ENCODE measurements at regions not wholly inside any gene's neighbourhood (a gene's known extent, or its start where the extent isn't known, plus 50 kb on each side); places are given as distances from the start of the nearest gene placed in this dataset.

GRCh38 chr11:42054351-42054900, 595.0 kb upstream of the LRRC4C start:
- no peak for DNase-seq

DNA sequence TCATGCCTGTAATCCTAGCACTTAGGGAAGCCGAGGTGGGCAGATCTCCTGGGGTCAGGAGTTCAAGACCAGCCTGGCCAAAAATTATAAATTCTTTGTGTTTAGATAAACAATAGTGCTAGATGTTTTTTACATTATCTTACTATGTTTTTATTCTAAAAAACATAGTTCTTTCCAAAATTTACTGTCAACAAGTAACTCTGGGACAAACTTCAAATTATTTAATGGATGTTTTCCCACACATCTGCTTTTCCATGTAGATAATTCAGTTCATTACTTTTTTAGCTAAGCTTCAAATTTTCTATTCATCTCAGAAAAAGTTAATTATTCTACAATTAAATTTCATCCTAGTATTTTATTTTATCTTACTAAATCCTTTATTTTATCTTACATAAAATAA, 596.2 kb upstream of the LRRC4C start:
- DNase-seq, result no peak

- no peak for DNase-seq
These were observed 599.3 kb upstream of the LRRC4C start for GRCh38 chr11:42058794-42059193.

GRCh38 chr11:42065199-42065598, 605.7 kb upstream of the LRRC4C start:
- DNase-seq, result no peak

- no peak for DNase-seq
These were observed 606.7 kb upstream of the LRRC4C start for GRCh38 chr11:42066113-42066512.

GRCh38 chr11:42074306-42074705, 614.9 kb upstream of the LRRC4C start:
- no peak for DNase-seq

DNA sequence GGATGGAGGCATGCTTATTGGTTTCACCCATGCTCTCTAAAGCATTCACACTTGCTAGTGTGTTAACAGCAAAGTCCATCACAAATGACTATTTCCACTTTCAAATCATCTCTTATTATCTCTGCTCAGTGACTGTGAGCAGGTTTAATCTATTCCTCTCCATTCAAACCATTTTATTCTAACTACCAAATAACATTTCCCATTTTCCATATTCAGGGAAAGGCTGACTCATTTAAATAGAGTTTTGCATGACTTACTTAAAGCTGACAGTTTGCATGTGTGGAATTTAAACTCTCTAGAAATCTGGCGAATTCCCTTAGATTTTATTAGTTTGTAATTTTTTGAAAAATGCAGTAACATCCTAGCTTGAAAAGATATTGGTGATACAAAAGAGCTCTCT, 615.7 kb upstream of the LRRC4C start:
- no peak for DNase-seq

GRCh38 chr11:42077794-42078193, 618.3 kb upstream of the LRRC4C start:
- no peak for DNase-seq

GRCh38 chr11:42085736-42086135, 626.3 kb upstream of the LRRC4C start:
- DNase-seq, result peak; percentile 75

DNA sequence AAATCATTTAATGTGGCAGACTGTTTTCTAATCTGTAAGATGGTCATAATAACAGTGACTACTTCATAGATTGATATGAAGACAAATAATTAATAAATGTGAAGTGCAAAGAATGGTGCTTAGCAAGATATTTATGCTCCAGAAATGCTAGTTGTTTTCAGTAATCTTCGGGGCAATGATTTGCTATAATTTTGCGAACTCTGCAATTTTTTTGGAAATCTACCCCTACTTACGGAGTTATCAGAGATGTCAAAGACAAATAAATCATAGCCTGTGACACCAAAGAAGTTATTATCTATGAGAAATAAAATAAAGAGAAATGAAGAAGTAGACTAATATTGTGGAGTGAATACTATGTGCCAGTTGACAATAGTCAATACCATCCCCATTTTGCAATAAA, 634.1 kb upstream of the LRRC4C start:
- DNase-seq, result no peak

GRCh38 chr11:42098075-42098474, 638.6 kb upstream of the LRRC4C start:
- no peak for DNase-seq

GRCh38 chr11:42112866-42113265, 653.4 kb upstream of the LRRC4C start:
- DNase-seq, result no peak

GRCh38 chr11:42114927-42115326, 655.5 kb upstream of the LRRC4C start:
- no peak for DNase-seq

DNA sequence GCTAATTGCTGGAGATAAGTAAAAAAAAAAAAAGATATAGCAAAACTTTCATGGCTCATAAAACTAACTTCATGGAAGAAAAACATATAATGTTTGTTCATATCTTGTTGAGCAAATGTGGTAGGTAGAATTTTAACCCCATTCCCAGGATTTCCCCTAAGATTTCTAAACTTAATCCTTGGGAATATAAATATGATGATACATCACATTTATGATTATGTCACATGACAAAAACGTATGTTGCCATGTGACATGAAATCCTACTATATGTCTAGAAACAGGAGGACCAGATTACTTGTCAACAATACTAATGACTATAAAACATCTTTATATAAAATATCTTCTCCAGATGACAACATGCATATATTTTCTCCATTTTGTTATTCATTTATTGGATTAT, 679.0 kb upstream of the LRRC4C start:
- no peak for DNase-seq

DNA sequence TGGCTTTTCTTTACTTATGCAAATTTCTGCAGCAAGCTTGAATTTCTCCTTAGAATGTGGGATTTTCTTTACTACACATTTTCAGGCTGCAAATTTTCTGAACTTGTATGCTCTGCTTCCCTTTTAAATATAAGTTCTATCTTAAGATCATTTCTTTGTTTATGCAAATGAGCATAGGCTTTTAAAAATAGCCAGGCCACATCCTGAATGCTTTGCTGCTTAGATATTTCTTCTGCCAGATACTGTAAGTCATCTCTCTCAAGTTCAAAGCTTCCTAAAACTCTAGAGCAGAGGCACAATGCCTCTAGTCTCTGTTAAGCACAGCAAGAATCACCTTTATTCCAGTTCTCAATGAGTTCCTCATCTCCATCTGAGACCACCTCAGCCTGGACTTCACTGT, 685.9 kb upstream of the LRRC4C start:
- no peak for DNase-seq

- no peak for DNase-seq
These were observed 702.4 kb upstream of the LRRC4C start for GRCh38 chr11:42161886-42162285.

DNA sequence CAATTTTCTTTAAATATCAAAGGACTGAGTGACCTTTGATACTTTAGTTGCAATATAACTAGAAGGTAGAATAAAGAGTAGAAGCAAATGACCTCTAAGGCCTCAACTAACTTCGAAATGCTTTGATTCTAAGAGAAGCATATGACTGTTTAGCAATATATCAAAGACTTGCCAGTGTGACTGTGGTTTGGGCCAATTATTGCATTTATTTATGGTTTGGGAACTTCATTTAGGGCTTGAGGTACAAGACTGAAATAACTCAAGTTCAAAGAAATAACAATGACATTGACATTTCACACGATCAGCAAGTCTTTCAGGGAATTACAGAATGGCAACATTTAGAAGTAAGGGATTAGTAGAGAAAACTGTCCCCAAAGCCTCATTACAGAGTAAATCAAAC, 709.7 kb upstream of the LRRC4C start:
- DNase-seq, result no peak

DNA sequence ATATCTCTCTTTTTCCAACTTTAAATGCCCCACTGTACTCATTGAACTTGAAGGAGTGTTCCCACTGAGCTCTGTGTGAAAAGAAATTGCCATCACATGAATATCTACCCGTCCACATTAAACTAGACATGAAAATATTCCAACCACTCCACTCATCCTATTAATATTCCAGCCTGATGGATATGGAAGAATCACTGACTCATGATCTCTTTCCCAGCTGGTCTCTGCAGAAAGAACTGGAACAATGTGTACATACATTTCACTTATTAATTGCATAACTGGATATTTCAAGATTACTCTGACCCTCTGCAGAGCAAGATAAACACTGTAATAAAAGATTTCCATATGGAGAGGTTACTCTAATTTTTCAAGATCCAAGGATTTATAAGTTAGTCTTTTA, 711.1 kb upstream of the LRRC4C start:
- no peak for DNase-seq

- no peak for DNase-seq
These were observed 711.6 kb upstream of the LRRC4C start for GRCh38 chr11:42171046-42171445.

DNA sequence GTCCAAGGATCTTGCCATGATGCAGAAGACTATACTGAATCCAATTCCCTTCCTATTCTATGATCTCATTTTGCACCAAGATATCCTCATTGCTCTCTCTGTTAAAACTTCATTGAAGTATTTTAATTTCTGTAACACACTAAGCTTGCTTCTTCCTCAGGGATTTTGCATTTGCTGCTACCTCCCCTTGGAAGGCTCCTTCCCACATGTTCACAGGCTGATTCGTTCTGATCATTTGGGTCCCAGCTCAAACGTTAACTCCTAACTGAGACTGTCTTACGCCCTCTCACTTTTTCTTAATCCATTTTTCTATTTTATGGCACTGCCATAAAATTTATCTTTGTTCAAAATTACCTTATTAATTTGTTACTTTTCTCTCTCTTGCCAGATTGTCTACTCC, 713.0 kb upstream of the LRRC4C start:
- DNase-seq, result no peak

DNA sequence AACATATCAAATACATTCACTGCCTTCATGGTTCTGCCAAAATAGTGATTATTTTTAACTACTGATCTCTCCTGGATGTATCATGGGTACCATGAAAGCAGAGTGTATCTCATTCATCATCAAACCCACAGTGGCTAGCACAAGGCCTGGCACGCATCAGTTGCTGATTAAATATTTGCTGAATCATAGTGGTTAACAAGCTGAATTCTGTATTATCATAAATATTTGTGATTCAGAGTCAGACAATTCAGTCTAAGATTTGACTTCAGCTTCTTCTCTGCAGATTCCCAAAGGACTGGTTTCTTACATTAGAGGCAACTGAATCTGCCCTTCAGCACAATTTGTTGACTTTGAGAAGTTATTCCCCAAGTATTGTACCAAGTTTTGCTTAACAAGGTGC, 715.8 kb upstream of the LRRC4C start:
- DNase-seq, result no peak

GRCh38 chr11:42179216-42179615, 719.8 kb upstream of the LRRC4C start:
- DNase-seq, result no peak

GRCh38 chr11:42195289-42196013, 736.0 kb upstream of the LRRC4C start:
- DNase-seq, result no peak

GRCh38 chr11:42200311-42200710, 740.9 kb upstream of the LRRC4C start:
- DNase-seq, result no peak

GRCh38 chr11:42201603-42202148, 742.2 kb upstream of the LRRC4C start:
- DNase-seq, result no peak

Data from MV-4-11 (cell line).